ENCODE measurements at regions not wholly inside any gene's neighbourhood (a gene's known extent, or its start where the extent isn't known, plus 50 kb on each side); places are given as distances from the start of the nearest gene placed in this dataset.

DNA sequence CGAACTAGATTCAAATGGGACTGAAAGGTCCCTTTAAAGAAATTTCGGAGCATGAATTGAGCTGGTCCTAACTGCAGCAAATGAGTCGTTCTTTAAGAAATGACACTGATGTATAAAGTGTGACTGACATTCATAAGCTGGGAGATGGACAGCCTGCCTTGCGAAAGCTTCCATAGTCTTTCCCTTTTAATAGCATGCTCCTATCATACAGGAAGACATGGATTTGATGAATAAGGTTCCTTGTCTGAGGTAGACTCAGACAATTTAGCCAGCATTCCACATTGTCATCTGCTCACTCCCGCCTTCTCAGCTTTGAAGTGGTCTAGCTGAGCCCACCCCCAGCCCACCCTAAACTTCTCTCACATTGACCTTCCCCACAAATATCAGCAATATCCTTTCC is 264.9 kb downstream of the TSN start:
- TF ChIP-seq EZH2 (IDR thresholded peaks at IDR 0.05; ENCODE audit: insufficient read depth, poor library complexity, severe bottlenecking) (no peak), EZH2phosphoT487 (IDR thresholded peaks at IDR 0.05; ENCODE audit: insufficient read depth, low read depth) (no peak)
